ENCODE measurements at regions not wholly inside any gene's neighbourhood (a gene's known extent, or its start where the extent isn't known, plus 50 kb on each side); places are given as distances from the start of the nearest gene placed in this dataset.

- Histone ChIP-seq H3K27me3 (ENCODE audit: control insufficient read depth, insufficient read depth, low read length) (no peaks in the 10 kb centered on the region), H3K4me3 (ENCODE audit: low read length in 3 of 3) (no peak overlapping the region), H3K9ac (ENCODE audit: low read length in 3 of 3) (no peak overlapping the region), H3K27ac (ENCODE audit: low read depth in 2 of 2, low read length in 2 of 2) (no peak overlapping the region), H3K36me3 (ENCODE audit: control insufficient read depth in 2 of 3, insufficient read depth in 3 of 3, low read length in 3 of 3) (no peaks in the 10 kb centered on the region), H3K4me1 (ENCODE audit: control insufficient read depth in 2 of 3, insufficient read depth in 2 of 3, low read depth in 1 of 3, low read length in 3 of 3) (no peaks in the 10 kb centered on the region), H3K9me3 (ENCODE audit: control insufficient read depth in 2 of 3, insufficient read depth in 1 of 3, low read length in 3 of 3) (no peaks in the 10 kb centered on the region)
- intact Hi-C loops (cut with DNase I), result no loop called here
- FAIRE-seq (no peak), DNase-seq (no peak)
- no peak for TF ChIP-seq CTCF (IDR thresholded peaks at IDR 0.05; ENCODE audit: borderline replicate concordance, extremely low read depth, insufficient read depth)
These were observed 763.5 kb downstream of the EDEM1 start for GRCh38 chr3:5951026-5951425.

GRCh38 chr3:5972586-5972985, 785.1 kb downstream of the EDEM1 start:
- Histone ChIP-seq H3K27me3 (ENCODE audit: control insufficient read depth, insufficient read depth, low read length) (no peaks in the 10 kb centered on the region), H3K4me3 (ENCODE audit: low read length in 3 of 3) (no peak overlapping the region), H3K9ac (ENCODE audit: low read length in 3 of 3) (no peak overlapping the region), H3K4me1 (ENCODE audit: control insufficient read depth in 2 of 3, insufficient read depth in 2 of 3, low read depth in 1 of 3, low read length in 3 of 3) (no peaks in the 10 kb centered on the region), H3K9me3 (ENCODE audit: control insufficient read depth in 2 of 3, insufficient read depth in 1 of 3, low read length in 3 of 3) (no peaks in the 10 kb centered on the region), H3K27ac (ENCODE audit: low read depth in 2 of 2, low read length in 2 of 2) (no peak overlapping the region), H3K36me3 (ENCODE audit: control insufficient read depth in 2 of 3, insufficient read depth in 3 of 3, low read length in 3 of 3) (no peaks in the 10 kb centered on the region)
- TF ChIP-seq CTCF (IDR thresholded peaks at IDR 0.05; ENCODE audit: borderline replicate concordance, extremely low read depth, insufficient read depth), result no peak
- FAIRE-seq (no peak), DNase-seq (no peak)
- intact Hi-C loops (cut with DNase I), result no loop called here

- no peak for FAIRE-seq
- Histone ChIP-seq H3K27ac (ENCODE audit: low read depth in 2 of 2, low read length in 2 of 2) (no peak overlapping the region), H3K36me3 (ENCODE audit: control insufficient read depth in 2 of 3, insufficient read depth in 3 of 3, low read length in 3 of 3) (no peaks in the 10 kb centered on the region), H3K4me1 (ENCODE audit: control insufficient read depth in 2 of 3, insufficient read depth in 2 of 3, low read depth in 1 of 3, low read length in 3 of 3) (no peaks in the 10 kb centered on the region), H3K9ac (ENCODE audit: low read length in 3 of 3) (no peak overlapping the region), H3K27me3 (ENCODE audit: control insufficient read depth, insufficient read depth, low read length) (no peaks in the 10 kb centered on the region), H3K9me3 (ENCODE audit: control insufficient read depth in 2 of 3, insufficient read depth in 1 of 3, low read length in 3 of 3) (no peaks in the 10 kb centered on the region), H3K4me3 (ENCODE audit: low read length in 3 of 3) (no peak overlapping the region)
- DNase-seq, result no peak
- intact Hi-C loops (cut with DNase I), result no loop called here
- no peak for TF ChIP-seq CTCF (IDR thresholded peaks at IDR 0.05; ENCODE audit: borderline replicate concordance, extremely low read depth, insufficient read depth)
These were observed 787.3 kb downstream of the EDEM1 start for GRCh38 chr3:5974630-5975322.

GRCh38 chr3:5977331-5977730, 789.8 kb downstream of the EDEM1 start:
- no peaks in the 10 kb centered on the region for H3K9me3 ChIP-seq (ENCODE audit: control insufficient read depth in 2 of 3, insufficient read depth in 1 of 3, low read length in 3 of 3)
- no peak for TF ChIP-seq CTCF (IDR thresholded peaks at IDR 0.05; ENCODE audit: borderline replicate concordance, extremely low read depth, insufficient read depth)
- H3K36me3 ChIP-seq (ENCODE audit: control insufficient read depth in 2 of 3, insufficient read depth in 3 of 3, low read length in 3 of 3), result no peaks in the 10 kb centered on the region
- intact Hi-C loops (cut with DNase I), result no loop called here
- no peak overlapping the region for H3K9ac ChIP-seq (ENCODE audit: low read length in 3 of 3)
- FAIRE-seq, result no peak
- no peak overlapping the region for H3K4me3 ChIP-seq (ENCODE audit: low read length in 3 of 3)
- no peak overlapping the region for H3K27ac ChIP-seq (ENCODE audit: low read depth in 2 of 2, low read length in 2 of 2)
- no peaks in the 10 kb centered on the region for H3K27me3 ChIP-seq (ENCODE audit: control insufficient read depth, insufficient read depth, low read length)
- no peaks in the 10 kb centered on the region for H3K4me1 ChIP-seq (ENCODE audit: control insufficient read depth in 2 of 3, insufficient read depth in 2 of 3, low read depth in 1 of 3, low read length in 3 of 3)
- DNase-seq, result no peak

Measured in kidney (tissue), 13 donors.